ENCODE measurements at regions not wholly inside any gene's neighbourhood (a gene's known extent, or its start where the extent isn't known, plus 50 kb on each side); places are given as distances from the start of the nearest gene placed in this dataset.

- H3K36me3 Mint-ChIP-seq (ENCODE audit: low read depth) = no peaks in the 10 kb centered on the region
- no peaks in the 10 kb centered on the region for H3K9me3 Mint-ChIP-seq
- no peak overlapping the region for H3K4me3 Mint-ChIP-seq
- peaks cover 6% of the 10 kb centered on the region for H3K27me3 Mint-ChIP-seq
- peak overlapping the region; percentile 36 for H3K27ac Mint-ChIP-seq
- H3K4me1 Mint-ChIP-seq (ENCODE audit: low read depth) = peaks cover 14% of the 10 kb centered on the region
Measured at GRCh38 chr9:89655990-89656657, 51.3 kb downstream of the GADD45G start.

- no peaks in the 10 kb centered on the region for H3K36me3 Mint-ChIP-seq (ENCODE audit: low read depth)
- peaks cover 16% of the 10 kb centered on the region for H3K27me3 Mint-ChIP-seq
- H3K27ac Mint-ChIP-seq = no peak overlapping the region
- H3K4me3 Mint-ChIP-seq = no peak overlapping the region
- peaks cover 14% of the 10 kb centered on the region for H3K4me1 Mint-ChIP-seq (ENCODE audit: low read depth)
- no peaks in the 10 kb centered on the region for H3K9me3 Mint-ChIP-seq
Measured at GRCh38 chr9:89657295-89657694, 52.5 kb downstream of the GADD45G start.

- H3K4me1 Mint-ChIP-seq (ENCODE audit: low read depth) = peaks cover 14% of the 10 kb centered on the region
- H3K27ac Mint-ChIP-seq = no peak overlapping the region
- peaks cover 16% of the 10 kb centered on the region for H3K27me3 Mint-ChIP-seq
- no peaks in the 10 kb centered on the region for H3K9me3 Mint-ChIP-seq
- H3K4me3 Mint-ChIP-seq = no peak overlapping the region
- no peaks in the 10 kb centered on the region for H3K36me3 Mint-ChIP-seq (ENCODE audit: low read depth)
Measured at GRCh38 chr9:89657765-89658164, 53.0 kb downstream of the GADD45G start.

- Mint-ChIP-seq H3K36me3 (ENCODE audit: low read depth) (no peaks in the 10 kb centered on the region), H3K4me3 (no peak overlapping the region), H3K27me3 (peaks cover 16% of the 10 kb centered on the region), H3K27ac (no peak overlapping the region), H3K9me3 (no peaks in the 10 kb centered on the region), H3K4me1 (ENCODE audit: low read depth) (peaks cover 14% of the 10 kb centered on the region)
Measured at GRCh38 chr9:89658401-89658800, 53.6 kb downstream of the GADD45G start.

- Mint-ChIP-seq H3K36me3 (ENCODE audit: low read depth) (no peaks in the 10 kb centered on the region), H3K4me1 (ENCODE audit: low read depth) (peaks cover 14% of the 10 kb centered on the region), H3K27me3 (peaks cover 16% of the 10 kb centered on the region), H3K27ac (no peak overlapping the region), H3K9me3 (no peaks in the 10 kb centered on the region), H3K4me3 (no peak overlapping the region)
Measured at GRCh38 chr9:89658931-89659330, 54.1 kb downstream of the GADD45G start.

- H3K27ac Mint-ChIP-seq = no peak overlapping the region
- H3K36me3 Mint-ChIP-seq (ENCODE audit: low read depth) = no peaks in the 10 kb centered on the region
- no peak overlapping the region for H3K4me3 Mint-ChIP-seq
- H3K4me1 Mint-ChIP-seq (ENCODE audit: low read depth) = peaks cover 14% of the 10 kb centered on the region
- no peaks in the 10 kb centered on the region for H3K9me3 Mint-ChIP-seq
- peaks cover 16% of the 10 kb centered on the region for H3K27me3 Mint-ChIP-seq
Measured at GRCh38 chr9:89659473-89659872, 54.7 kb downstream of the GADD45G start.

GRCh38 chr9:89659891-89660685, 55.3 kb downstream of the GADD45G start:
- H3K27me3 Mint-ChIP-seq = peaks cover 12% of the 10 kb centered on the region
- peaks cover 14% of the 10 kb centered on the region for H3K4me1 Mint-ChIP-seq (ENCODE audit: low read depth)
- H3K27ac Mint-ChIP-seq = no peak overlapping the region
- H3K36me3 Mint-ChIP-seq (ENCODE audit: low read depth) = no peaks in the 10 kb centered on the region
- no peaks in the 10 kb centered on the region for H3K9me3 Mint-ChIP-seq
- no peak overlapping the region for H3K4me3 Mint-ChIP-seq

- Mint-ChIP-seq H3K27me3 (peaks cover 10% of the 10 kb centered on the region), H3K4me3 (no peak overlapping the region), H3K36me3 (ENCODE audit: low read depth) (no peaks in the 10 kb centered on the region), H3K9me3 (no peaks in the 10 kb centered on the region), H3K27ac (no peak overlapping the region), H3K4me1 (ENCODE audit: low read depth) (peaks cover 8% of the 10 kb centered on the region)
Measured at GRCh38 chr9:89661391-89661949, 56.7 kb downstream of the GADD45G start.

- H3K9me3 Mint-ChIP-seq = no peaks in the 10 kb centered on the region
- H3K4me3 Mint-ChIP-seq = no peak overlapping the region
- H3K4me1 Mint-ChIP-seq (ENCODE audit: low read depth) = peaks cover 2% of the 10 kb centered on the region
- no peak overlapping the region for H3K27ac Mint-ChIP-seq
- no peaks in the 10 kb centered on the region for H3K36me3 Mint-ChIP-seq (ENCODE audit: low read depth)
- peaks cover 10% of the 10 kb centered on the region for H3K27me3 Mint-ChIP-seq
Measured at GRCh38 chr9:89661956-89662717, 57.3 kb downstream of the GADD45G start.

- no peaks in the 10 kb centered on the region for H3K9me3 Mint-ChIP-seq
- peaks cover 10% of the 10 kb centered on the region for H3K27me3 Mint-ChIP-seq
- no peaks in the 10 kb centered on the region for H3K36me3 Mint-ChIP-seq (ENCODE audit: low read depth)
- no peaks in the 10 kb centered on the region for H3K4me1 Mint-ChIP-seq (ENCODE audit: low read depth)
- no peak overlapping the region for H3K4me3 Mint-ChIP-seq
- H3K27ac Mint-ChIP-seq = no peak overlapping the region
Measured at GRCh38 chr9:89662718-89663613, 58.2 kb downstream of the GADD45G start.

GRCh38 chr9:89663614-89663970, 58.8 kb downstream of the GADD45G start:
- H3K9me3 Mint-ChIP-seq = no peaks in the 10 kb centered on the region
- H3K27ac Mint-ChIP-seq = no peak overlapping the region
- no peaks in the 10 kb centered on the region for H3K4me1 Mint-ChIP-seq (ENCODE audit: low read depth)
- peaks cover 10% of the 10 kb centered on the region for H3K27me3 Mint-ChIP-seq
- no peaks in the 10 kb centered on the region for H3K36me3 Mint-ChIP-seq (ENCODE audit: low read depth)
- no peak overlapping the region for H3K4me3 Mint-ChIP-seq

- H3K4me1 Mint-ChIP-seq (ENCODE audit: low read depth) = no peaks in the 10 kb centered on the region
- H3K27ac Mint-ChIP-seq = no peak overlapping the region
- no peak overlapping the region for H3K4me3 Mint-ChIP-seq
- no peaks in the 10 kb centered on the region for H3K36me3 Mint-ChIP-seq (ENCODE audit: low read depth)
- H3K9me3 Mint-ChIP-seq = no peaks in the 10 kb centered on the region
- peaks cover 10% of the 10 kb centered on the region for H3K27me3 Mint-ChIP-seq
Measured at GRCh38 chr9:89664010-89664409, 59.2 kb downstream of the GADD45G start.

- no peaks in the 10 kb centered on the region for H3K4me1 Mint-ChIP-seq (ENCODE audit: low read depth)
- H3K4me3 Mint-ChIP-seq = no peak overlapping the region
- no peaks in the 10 kb centered on the region for H3K36me3 Mint-ChIP-seq (ENCODE audit: low read depth)
- H3K9me3 Mint-ChIP-seq = no peaks in the 10 kb centered on the region
- H3K27ac Mint-ChIP-seq = no peak overlapping the region
- H3K27me3 Mint-ChIP-seq = peaks cover 10% of the 10 kb centered on the region
Measured at GRCh38 chr9:89664896-89665329, 60.1 kb downstream of the GADD45G start.

- H3K4me1 Mint-ChIP-seq (ENCODE audit: low read depth) = no peaks in the 10 kb centered on the region
- peaks cover 3% of the 10 kb centered on the region for H3K36me3 Mint-ChIP-seq (ENCODE audit: low read depth)
- H3K9me3 Mint-ChIP-seq = no peaks in the 10 kb centered on the region
- H3K4me3 Mint-ChIP-seq = no peak overlapping the region
- no peak overlapping the region for H3K27ac Mint-ChIP-seq
- peaks cover 10% of the 10 kb centered on the region for H3K27me3 Mint-ChIP-seq
Measured at GRCh38 chr9:89666364-89666763, 61.6 kb downstream of the GADD45G start.

Measured in stimulated activated naive CD8-positive, alpha-beta T cell treated with anti-CD3 and anti-CD28 coated beads, Interleukin-15, Interleukin-2, amounts not matched to agents 100 ng/mL and 50 ng/mL, for 24 hours (primary cell).